Keratinocyte (primary cell): ENCODE measurements at regions not wholly inside any gene's neighbourhood (a gene's known extent, or its start where the extent isn't known, plus 50 kb on each side); places are given as distances from the start of the nearest gene placed in this dataset.

Source experiments
- EZH2 ChIP-seq: IDR thresholded peaks from one replicate; pipeline ENCODE4 v1.6.1; 2012; ENCODE audit warnings: inconsistent platforms, mild to moderate bottlenecking, low read length, moderate library complexity
- TF ChIP-seq, protein P1 (sequence below), 3 experiments: IDR thresholded peaks in 1 of 3; conservative IDR thresholded peaks in 1 of 3; optimal IDR thresholded peaks in 1 of 3; 2 replicates in 2 of 3; 3 replicates in 1 of 3; pipeline versions ENCODE3 to v1.5.1; 2011; ENCODE audit warnings: low read length in 3 of 3, mild to moderate bottlenecking in 3 of 3, moderate library complexity in 2 of 3, control low read depth in 1 of 3, inconsistent platforms in 1 of 3; ENCODE audit not compliant: insufficient read depth in 2 of 3; ENCODE audit errors: extremely low read depth in 1 of 3

GRCh38 chr5:38714703-38715355 lies 131.0 kb upstream of the OSMR start:
- TF ChIP-seq, protein P1, sequence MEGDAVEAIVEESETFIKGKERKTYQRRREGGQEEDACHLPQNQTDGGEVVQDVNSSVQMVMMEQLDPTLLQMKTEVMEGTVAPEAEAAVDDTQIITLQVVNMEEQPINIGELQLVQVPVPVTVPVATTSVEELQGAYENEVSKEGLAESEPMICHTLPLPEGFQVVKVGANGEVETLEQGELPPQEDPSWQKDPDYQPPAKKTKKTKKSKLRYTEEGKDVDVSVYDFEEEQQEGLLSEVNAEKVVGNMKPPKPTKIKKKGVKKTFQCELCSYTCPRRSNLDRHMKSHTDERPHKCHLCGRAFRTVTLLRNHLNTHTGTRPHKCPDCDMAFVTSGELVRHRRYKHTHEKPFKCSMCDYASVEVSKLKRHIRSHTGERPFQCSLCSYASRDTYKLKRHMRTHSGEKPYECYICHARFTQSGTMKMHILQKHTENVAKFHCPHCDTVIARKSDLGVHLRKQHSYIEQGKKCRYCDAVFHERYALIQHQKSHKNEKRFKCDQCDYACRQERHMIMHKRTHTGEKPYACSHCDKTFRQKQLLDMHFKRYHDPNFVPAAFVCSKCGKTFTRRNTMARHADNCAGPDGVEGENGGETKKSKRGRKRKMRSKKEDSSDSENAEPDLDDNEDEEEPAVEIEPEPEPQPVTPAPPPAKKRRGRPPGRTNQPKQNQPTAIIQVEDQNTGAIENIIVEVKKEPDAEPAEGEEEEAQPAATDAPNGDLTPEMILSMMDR (optimal IDR thresholded peaks at IDR 0.05 in 1 of 3, IDR thresholded peaks at IDR 0.05 in 1 of 3, conservative IDR thresholded peaks at IDR 0.05 in 1 of 3; ENCODE audit: extremely low read depth in 1 of 3, insufficient read depth in 2 of 3, low read length in 3 of 3) = no peak
- TF ChIP-seq EZH2 = no peak
